ENCODE measurements at regions not wholly inside any gene's neighbourhood (a gene's known extent, or its start where the extent isn't known, plus 50 kb on each side); places are given as distances from the start of the nearest gene placed in this dataset.
"Not testable (repeated sequence)": the region's sequence is repeated elsewhere in the genome, so short reads cannot be mapped to it uniquely, and the experiment has no call there.

- DNase-seq: not testable (repeated sequence)
Observed at GRCh38 chr4:102210806-102211205, 134.5 kb downstream of the SLC39A8 start.

- DNase-seq: not testable (repeated sequence)
Observed at GRCh38 chr4:102204634-102205033, 140.6 kb downstream of the SLC39A8 start.

DNA sequence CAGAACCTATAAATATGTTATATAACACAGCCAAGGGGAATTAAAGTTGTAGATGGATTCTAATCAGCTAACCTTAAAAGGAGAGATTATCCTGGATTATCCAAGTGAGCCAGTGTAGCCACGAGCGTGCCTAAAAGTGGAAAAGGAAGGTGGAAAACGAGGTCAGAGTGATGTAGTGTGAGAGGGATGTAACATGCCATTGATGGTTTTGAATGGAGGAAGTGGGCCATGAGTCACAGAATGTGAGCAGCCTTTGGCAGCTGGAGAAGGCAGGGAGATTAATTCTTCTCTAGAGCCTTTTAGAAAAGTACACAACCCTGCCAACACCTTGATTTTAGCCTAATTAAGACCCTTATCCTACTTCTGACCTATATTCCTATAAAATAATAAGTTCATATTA is 149.1 kb downstream of the SLC39A8 start:
- DNase-seq: peak in 3 of 4 experiments; percentile 3 to 7 (median 7)

GRCh38 chr4:102193145-102193544 is 152.1 kb downstream of the SLC39A8 start:
- DNase-seq: peak in 3 of 4 experiments; percentile 2 to 23 (median 12)

- DNase-seq: no peak
Observed at GRCh38 chr4:102180046-102180445, 165.2 kb downstream of the SLC39A8 start.

GRCh38 chr4:102174719-102175189 is 170.5 kb downstream of the SLC39A8 start:
- DNase-seq: no peak

- no peak for DNase-seq
Observed at GRCh38 chr4:102172341-102172740, 172.9 kb downstream of the SLC39A8 start.

GRCh38 chr4:102170910-102171309 is 174.4 kb downstream of the SLC39A8 start:
- DNase-seq: no peak

DNA sequence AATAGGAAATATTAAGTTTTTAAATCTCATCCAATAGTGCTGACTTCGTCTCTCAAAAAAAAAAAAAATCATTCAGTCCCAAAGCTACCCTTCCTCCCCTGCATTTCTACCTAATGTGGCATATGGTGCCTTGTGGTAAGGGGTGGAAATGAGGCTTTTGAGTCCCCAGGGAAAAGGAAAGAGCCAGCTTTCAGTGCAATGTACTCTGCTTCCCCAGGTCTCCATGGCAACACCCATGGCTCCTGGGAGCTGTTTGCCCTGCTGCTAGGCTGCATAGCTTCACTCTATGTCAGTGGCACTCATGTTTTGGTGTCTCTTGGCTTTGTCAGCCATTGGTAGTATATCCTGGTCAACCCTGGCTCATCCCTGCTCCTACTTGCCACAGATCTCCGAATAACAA is 175.9 kb downstream of the SLC39A8 start:
- DNase-seq: no peak

- no peak for DNase-seq
Observed at GRCh38 chr4:102168580-102168979, 176.7 kb downstream of the SLC39A8 start.

- no peak for DNase-seq
Observed at GRCh38 chr4:102165584-102165983, 179.7 kb downstream of the SLC39A8 start.

- no peak for DNase-seq
Observed at GRCh38 chr4:102163404-102164140, 181.7 kb downstream of the SLC39A8 start.

DNA sequence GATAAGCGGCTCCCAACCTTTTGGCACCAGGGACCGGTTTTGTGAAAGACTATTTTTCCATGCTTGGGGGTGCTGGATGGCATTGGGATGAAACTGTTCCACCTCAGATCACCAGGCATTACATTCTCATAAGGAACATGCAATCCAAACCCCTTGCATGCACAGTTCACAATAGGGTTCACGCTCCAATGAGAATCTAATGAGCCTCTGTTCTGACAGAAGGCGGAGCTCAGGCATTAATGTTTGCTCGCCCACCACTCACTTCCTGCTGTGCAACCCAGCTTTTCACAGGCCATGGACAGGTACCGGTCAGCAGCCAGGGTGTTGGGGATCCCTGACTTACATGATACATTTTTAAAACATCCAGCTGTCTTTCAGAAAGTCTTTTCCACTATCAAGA is 187.3 kb downstream of the SLC39A8 start:
- no peak for DNase-seq

DNA sequence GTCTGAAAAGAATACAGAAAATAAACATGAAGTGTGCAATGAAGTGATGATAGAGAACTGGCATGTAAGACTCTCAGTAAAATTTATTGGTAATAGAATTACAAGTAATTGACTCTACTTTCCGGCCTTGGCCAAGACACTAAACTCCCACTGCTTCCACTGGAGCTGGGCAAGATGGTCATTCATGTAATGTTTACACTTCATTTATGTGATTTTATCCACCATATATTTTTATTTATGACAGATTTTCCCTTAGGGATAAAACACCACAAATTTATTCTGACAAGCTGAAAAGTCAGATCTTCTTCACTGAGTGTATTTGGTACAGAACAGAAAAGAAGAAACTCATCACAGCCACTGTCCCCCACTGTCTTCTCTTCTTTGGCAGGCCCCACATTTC is 191.9 kb downstream of the SLC39A8 start:
- no peak for DNase-seq

DNA sequence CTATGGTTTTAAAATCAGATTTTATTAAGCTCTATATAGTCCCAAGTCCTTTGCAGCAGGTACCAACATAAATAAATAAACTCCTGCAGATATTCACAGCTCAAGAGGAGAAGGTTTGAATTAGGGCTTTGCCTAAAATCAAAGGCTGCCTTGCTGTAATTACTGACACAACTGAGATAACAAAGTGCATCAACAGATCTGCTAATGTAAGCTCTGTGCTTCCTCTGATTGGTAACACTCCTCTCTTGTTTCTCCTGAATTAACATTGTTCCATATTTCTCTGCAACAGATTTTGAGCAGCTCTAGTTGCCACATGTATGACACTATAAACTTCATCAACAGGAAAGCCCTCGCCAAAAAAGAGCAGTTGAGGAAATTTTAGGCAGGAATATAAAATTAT is 193.6 kb downstream of the SLC39A8 start:
- no peak for DNase-seq

DNA sequence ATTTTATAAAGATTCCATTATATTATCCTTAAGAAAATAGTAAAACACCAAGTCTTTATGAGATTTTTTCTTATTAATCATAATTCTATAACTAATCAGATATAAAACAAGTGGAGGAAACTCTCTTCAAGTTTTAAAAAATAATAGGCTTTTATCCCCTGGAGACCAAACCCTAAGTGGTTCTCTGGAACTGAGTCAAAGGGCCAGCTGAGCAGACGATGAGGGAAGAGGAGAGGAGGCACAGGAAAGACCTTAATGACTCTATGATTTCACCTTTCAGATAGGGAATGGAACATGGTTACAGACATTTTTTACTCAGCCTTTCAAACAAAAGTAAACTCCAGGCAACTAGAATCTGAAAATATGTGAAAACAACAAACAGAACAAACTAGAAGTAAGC is 201.8 kb downstream of the SLC39A8 start:
- DNase-seq: no peak

- DNase-seq: no peak
Observed at GRCh38 chr4:102141842-102142241, 203.4 kb downstream of the SLC39A8 start.

DNA sequence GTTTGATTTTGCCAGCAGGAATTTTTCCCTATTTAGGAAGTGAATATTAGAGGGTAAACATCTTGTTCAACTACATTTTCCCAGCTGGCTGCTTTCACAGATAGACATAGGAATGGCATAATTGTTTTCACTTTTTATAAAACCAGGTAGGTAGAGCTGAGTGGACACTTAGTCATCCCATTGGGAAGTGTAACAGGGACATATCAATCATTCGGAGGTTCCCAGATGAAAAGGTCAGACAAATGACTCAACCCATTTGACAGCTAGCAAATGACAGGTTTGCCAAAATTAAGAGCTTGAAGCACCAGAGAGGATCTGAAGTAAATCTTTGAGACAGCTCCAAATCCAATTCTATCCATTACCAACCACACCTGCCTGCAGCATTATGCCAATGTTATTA is 205.3 kb downstream of the SLC39A8 start:
- no peak for DNase-seq

- peak in 2 of 4 experiments; percentile 3 to 5 for DNase-seq
Observed at GRCh38 chr4:102139132-102139573, 206.1 kb downstream of the SLC39A8 start.

DNA sequence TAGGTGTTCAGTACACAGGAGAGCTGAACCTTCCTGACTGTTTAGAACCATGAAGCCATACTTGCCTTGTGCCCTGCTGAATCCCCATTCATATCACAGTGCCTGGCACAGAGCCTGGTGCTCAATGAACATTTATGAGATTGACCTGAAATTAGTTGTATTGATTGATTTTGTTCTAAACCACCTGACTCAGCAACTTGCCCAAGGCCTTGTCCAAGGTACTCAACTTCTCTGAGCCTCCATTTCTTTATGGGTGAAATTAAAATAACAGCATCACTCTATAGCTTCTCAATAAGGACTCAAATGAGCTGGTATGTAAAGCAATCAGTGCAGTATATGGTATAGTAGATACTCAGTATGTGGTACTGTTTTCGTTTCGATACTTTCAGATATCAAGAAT is 208.1 kb downstream of the SLC39A8 start:
- DNase-seq: no peak

DNA sequence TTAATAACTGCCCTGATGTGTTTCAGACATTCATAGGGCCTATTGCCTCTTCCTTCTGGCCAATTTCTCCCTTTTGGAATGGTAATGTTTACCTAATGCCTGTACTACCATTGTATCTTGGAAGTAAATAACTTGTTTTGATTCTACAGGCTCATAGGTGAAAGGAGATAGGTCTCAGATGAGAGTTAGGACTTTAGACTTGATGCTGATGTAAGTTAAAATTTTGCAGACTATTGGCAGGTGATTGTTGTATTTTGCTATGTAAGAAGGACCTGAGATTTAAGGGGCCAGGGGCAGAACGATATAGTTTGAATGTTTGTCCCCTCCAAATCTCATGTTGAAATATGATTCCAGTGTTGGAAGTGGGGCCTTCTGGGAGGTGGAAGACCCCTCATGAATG is 215.5 kb downstream of the SLC39A8 start:
- no peak for DNase-seq
